Activated B cell treated with CpG ODN at 0.5 μM for 24 hours (primary cell): ENCODE measurements at regions not wholly inside any gene's neighbourhood (a gene's known extent, or its start where the extent isn't known, plus 50 kb on each side); places are given as distances from the start of the nearest gene placed in this dataset.

Experiments
- ATAC-seq: fragments of 200-7000 bp; cut with Tn5 transposase; one replicate; pipeline ENCODE4 v1.10.0; 2021; ENCODE audit warnings: low read depth, mild to moderate bottlenecking, moderate library complexity
- CTCF ChIA-PET: fragments of 350-600 bp; sonication (Branson Sonifier 250); formaldehyde crosslinking; loops from one replicate; lab custom pipeline; 2021; ENCODE audit warnings: antibody characterized with exemption; lab: Charles Lee
- POLR2A ChIA-PET: fragments of 350-600 bp; sonication (Branson Sonifier 250); formaldehyde crosslinking; loops from one replicate; lab custom pipeline; 2021; ENCODE audit warnings: antibody characterized with exemption; lab: Charles Lee
- DNase-seq: peaks from one replicate; pipeline ENCODE4 v3.0.0; 2022
- H3K27ac Mint-ChIP-seq: one replicate; pipeline ENCODE4 v1.8.0; 2020; ENCODE audit warnings: mixed read lengths
- H3K27me3 Mint-ChIP-seq: one replicate; pipeline ENCODE4 v1.8.0; 2021; ENCODE audit warnings: mixed read lengths
- H3K36me3 Mint-ChIP-seq: one replicate; pipeline ENCODE4 v1.8.0; 2021; ENCODE audit warnings: low read depth, mixed read lengths
- H3K4me1 Mint-ChIP-seq: one replicate; pipeline ENCODE4 v1.8.0; 2021; ENCODE audit warnings: mixed read lengths
- H3K4me3 Mint-ChIP-seq: one replicate; pipeline ENCODE4 v1.8.0; 2020; ENCODE audit warnings: mild to moderate bottlenecking, mixed read lengths
- H3K9me3 Mint-ChIP-seq: one replicate; pipeline ENCODE4 v1.8.0; 2020; ENCODE audit warnings: mixed read lengths
- intact Hi-C: fragments of 100-400 bp; cut with micrococcal nuclease; formaldehyde crosslinking; loops from one replicate; pipeline ENCODE4 v1.15.1; 2024
- TF ChIP-seq, protein P1 (sequence below): fragments of 200-600 bp; IDR thresholded peaks from one replicate; pipeline ENCODE4 v1.8.0; 2022; ENCODE audit warnings: antibody characterized with exemption, mild to moderate bottlenecking

GRCh38 chr10:28822719-28823464 lies 145.6 kb downstream of the BAMBI start:
- TF ChIP-seq, protein P1, sequence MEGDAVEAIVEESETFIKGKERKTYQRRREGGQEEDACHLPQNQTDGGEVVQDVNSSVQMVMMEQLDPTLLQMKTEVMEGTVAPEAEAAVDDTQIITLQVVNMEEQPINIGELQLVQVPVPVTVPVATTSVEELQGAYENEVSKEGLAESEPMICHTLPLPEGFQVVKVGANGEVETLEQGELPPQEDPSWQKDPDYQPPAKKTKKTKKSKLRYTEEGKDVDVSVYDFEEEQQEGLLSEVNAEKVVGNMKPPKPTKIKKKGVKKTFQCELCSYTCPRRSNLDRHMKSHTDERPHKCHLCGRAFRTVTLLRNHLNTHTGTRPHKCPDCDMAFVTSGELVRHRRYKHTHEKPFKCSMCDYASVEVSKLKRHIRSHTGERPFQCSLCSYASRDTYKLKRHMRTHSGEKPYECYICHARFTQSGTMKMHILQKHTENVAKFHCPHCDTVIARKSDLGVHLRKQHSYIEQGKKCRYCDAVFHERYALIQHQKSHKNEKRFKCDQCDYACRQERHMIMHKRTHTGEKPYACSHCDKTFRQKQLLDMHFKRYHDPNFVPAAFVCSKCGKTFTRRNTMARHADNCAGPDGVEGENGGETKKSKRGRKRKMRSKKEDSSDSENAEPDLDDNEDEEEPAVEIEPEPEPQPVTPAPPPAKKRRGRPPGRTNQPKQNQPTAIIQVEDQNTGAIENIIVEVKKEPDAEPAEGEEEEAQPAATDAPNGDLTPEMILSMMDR: no peak
- ChIA-PET CTCF (no interaction called here), POLR2A (no interaction called here)
- intact Hi-C loops: no loop called here
- ATAC-seq (no peak), DNase-seq (no peak)
- Mint-ChIP-seq H3K27ac (no peak overlapping the region), H3K9me3 (no peaks in the 10 kb centered on the region), H3K27me3 (no peaks in the 10 kb centered on the region), H3K36me3 (no peaks in the 10 kb centered on the region), H3K4me3 (no peak overlapping the region), H3K4me1 (no peaks in the 10 kb centered on the region)

DNA sequence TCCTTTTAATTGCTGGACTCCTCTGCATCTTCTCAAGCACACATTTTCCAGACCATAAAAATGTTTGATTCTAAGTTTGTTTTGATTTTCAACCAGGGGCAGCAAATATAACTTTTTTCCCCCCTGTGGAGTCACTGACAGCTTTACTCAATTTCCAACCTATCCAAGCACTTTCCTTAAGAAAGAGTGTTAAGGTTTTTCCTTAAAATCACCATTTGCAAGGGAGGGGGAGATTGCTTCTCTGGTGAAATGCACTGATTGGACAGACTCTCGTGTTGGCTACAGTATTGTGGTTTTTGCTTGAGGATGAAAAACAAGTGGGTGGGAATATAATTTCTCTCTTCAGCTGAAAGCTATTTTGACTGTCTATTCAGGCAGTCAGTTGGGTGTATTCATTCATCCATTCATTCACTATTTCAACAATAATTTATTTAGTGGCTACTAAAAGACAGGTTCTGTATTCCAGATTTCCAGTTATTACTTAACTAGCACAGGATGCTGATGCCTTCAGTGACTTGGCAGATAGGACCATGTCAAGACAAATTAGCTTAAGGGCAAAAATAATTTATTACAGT lies 146.3 kb downstream of the BAMBI start:
- Mint-ChIP-seq H3K27ac (no peak overlapping the region), H3K4me1 (no peaks in the 10 kb centered on the region), H3K9me3 (no peaks in the 10 kb centered on the region), H3K36me3 (no peaks in the 10 kb centered on the region), H3K4me3 (no peak overlapping the region), H3K27me3 (no peaks in the 10 kb centered on the region)
- TF ChIP-seq, protein P1: no peak
- intact Hi-C loops: no loop called here
- CTCF ChIA-PET: no interaction called here
- POLR2A ChIA-PET: no interaction called here
- ATAC-seq (no peak), DNase-seq (no peak)

GRCh38 chr10:28833313-28833712 lies 156.0 kb downstream of the BAMBI start:
- DNase-seq (no peak), ATAC-seq (no peak)
- H3K36me3 Mint-ChIP-seq: no peaks in the 10 kb centered on the region
- POLR2A ChIA-PET: no interaction called here
- intact Hi-C loops: no loop called here
- H3K9me3 Mint-ChIP-seq: no peaks in the 10 kb centered on the region
- H3K27me3 Mint-ChIP-seq: no peaks in the 10 kb centered on the region
- TF ChIP-seq, protein P1: no peak
- no peak overlapping the region for H3K4me3 Mint-ChIP-seq
- no peak overlapping the region for H3K27ac Mint-ChIP-seq
- CTCF ChIA-PET: no interaction called here
- H3K4me1 Mint-ChIP-seq: no peaks in the 10 kb centered on the region

DNA sequence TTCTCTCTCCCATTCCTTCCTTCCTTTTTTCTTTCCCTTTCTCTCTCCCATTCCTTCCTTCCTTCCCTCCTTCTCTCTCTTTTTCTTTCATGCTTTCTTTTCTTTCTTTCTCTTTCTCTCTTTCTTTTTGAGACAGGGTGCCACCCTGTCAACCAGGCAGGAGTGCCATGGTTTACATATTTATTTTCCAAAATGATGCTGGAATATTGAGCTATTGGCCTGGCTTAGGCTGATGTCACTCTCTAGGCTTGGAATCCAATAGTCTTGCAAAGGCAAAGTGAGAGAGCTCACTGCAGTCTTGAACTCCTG lies 159.1 kb downstream of the BAMBI start:
- DNase-seq: no peak
- Mint-ChIP-seq H3K27ac (no peak overlapping the region), H3K36me3 (no peaks in the 10 kb centered on the region), H3K27me3 (no peaks in the 10 kb centered on the region), H3K4me1 (no peaks in the 10 kb centered on the region), H3K9me3 (no peaks in the 10 kb centered on the region), H3K4me3 (no peak overlapping the region)
- CTCF ChIA-PET: no interaction called here
- no peak for ATAC-seq
- TF ChIP-seq, protein P1: no peak
- intact Hi-C loops: no loop called here
- POLR2A ChIA-PET: no interaction called here

GRCh38 chr10:28837613-28838390 lies 160.5 kb downstream of the BAMBI start:
- no peak for ATAC-seq
- no peaks in the 10 kb centered on the region for H3K36me3 Mint-ChIP-seq
- H3K27ac Mint-ChIP-seq: no peak overlapping the region
- intact Hi-C loops: no loop called here
- H3K27me3 Mint-ChIP-seq: no peaks in the 10 kb centered on the region
- no peak for DNase-seq
- H3K9me3 Mint-ChIP-seq: no peaks in the 10 kb centered on the region
- H3K4me1 Mint-ChIP-seq: no peaks in the 10 kb centered on the region
- no peak overlapping the region for H3K4me3 Mint-ChIP-seq
- TF ChIP-seq, protein P1: no peak
- ChIA-PET POLR2A (no interaction called here), CTCF (no interaction called here)
